SJCRH30 (cell line): ENCODE measurements at regions not wholly inside any gene's neighbourhood (a gene's known extent, or its start where the extent isn't known, plus 50 kb on each side); places are given as distances from the start of the nearest gene placed in this dataset.
A peak's percentile ranks its signal among the peaks of the same experiment; 100 is the strongest.
"Not testable (repeated sequence)": the region's sequence is repeated elsewhere in the genome, so short reads cannot be mapped to it uniquely, and the experiment has no call there.

Experiments used
- DNase-seq, 2 experiments: peaks; one replicate each; pipeline ENCODE4 v3.0.0-alpha.2; 2015 to 2020
- H3K27ac ChIP-seq: fragments of 250-450 bp; sonication (Bioruptor Pico); 2 replicates; pipeline ENCODE4 v1.5.1; 2020; ENCODE audit warnings: mild to moderate bottlenecking, moderate library complexity
- H3K27me3 ChIP-seq: fragments of 250-450 bp; sonication (Bioruptor Pico); 2 replicates; pipeline ENCODE4 v1.5.1; 2020; ENCODE audit warnings: mild to moderate bottlenecking, moderate library complexity
- H3K36me3 ChIP-seq: fragments of 250-450 bp; sonication (Bioruptor Pico); 2 replicates; pipeline ENCODE4 v1.5.1; 2020; ENCODE audit warnings: mild to moderate bottlenecking, moderate library complexity
- H3K4me1 ChIP-seq: fragments of 250-450 bp; sonication (Bioruptor Pico); 2 replicates; pipeline ENCODE4 v1.5.1; 2020; ENCODE audit warnings: mild to moderate bottlenecking, moderate library complexity
- H3K4me3 ChIP-seq: fragments of 250-450 bp; sonication (Bioruptor Pico); 2 replicates; pipeline ENCODE4 v1.5.1; 2020; ENCODE audit warnings: mild to moderate bottlenecking, moderate library complexity
- H3K9me3 ChIP-seq: fragments of 250-450 bp; sonication (Bioruptor Pico); replicated peaks from 2 replicates; pipeline ENCODE4 v1.5.1; 2020; ENCODE audit warnings: mild to moderate bottlenecking, moderate library complexity

DNA sequence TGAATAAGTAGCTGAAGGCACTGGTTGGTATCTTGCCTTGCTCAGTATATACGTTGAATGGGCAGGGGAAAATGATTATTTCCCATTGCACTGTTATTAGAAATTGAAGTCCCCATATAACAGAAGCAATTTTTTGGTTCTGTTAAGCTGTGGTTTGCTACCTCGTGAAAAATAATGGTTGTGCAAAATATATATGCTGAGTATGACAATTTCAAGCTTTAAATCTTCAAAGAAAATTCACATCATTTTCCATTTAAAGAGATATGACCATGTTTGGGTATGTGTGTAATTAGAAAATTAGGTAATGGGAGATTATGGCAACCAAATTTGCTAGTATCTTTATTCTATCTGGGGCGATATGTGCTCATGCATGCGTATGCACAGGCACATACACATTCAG lies 139.8 kb downstream of the DMAC1 start:
- Histone ChIP-seq H3K27ac (no peak overlapping the region), H3K36me3 (no peaks in the 10 kb centered on the region), H3K4me1 (peaks cover 3% of the 10 kb centered on the region; the same call in 1 of the 2 replicates), H3K27me3 (no peaks in the 10 kb centered on the region), H3K9me3 (no peaks in the 10 kb centered on the region), H3K4me3 (no peak overlapping the region)
- DNase-seq = no peak

DNA sequence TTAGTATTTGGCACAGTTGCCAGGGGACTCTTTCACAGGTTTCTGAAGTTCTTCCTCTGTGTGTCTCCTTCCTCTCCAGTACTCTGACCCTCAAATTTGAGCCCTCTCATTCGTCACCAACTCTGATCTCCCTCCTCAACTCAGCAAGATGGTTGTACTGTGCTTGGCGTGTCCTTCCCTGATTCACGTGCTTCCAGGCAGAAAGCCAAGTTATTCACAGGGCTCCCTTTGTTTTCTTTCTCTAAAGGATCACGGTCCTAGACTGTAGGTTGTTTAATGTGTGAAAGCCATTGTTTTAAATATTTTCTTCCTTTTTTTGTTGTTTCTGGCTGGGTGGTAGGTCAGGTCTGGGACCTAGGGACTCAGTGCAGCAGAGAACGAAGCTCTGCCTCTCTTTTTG lies 142.9 kb downstream of the DMAC1 start:
- Histone ChIP-seq H3K27ac (no peak overlapping the region), H3K9me3 (no peaks in the 10 kb centered on the region), H3K4me1 (peaks cover 3% of the 10 kb centered on the region; the same call in 1 of the 2 replicates), H3K27me3 (no peaks in the 10 kb centered on the region), H3K4me3 (no peak overlapping the region), H3K36me3 (no peaks in the 10 kb centered on the region)
- DNase-seq = peak; percentile 20 to 62

DNA sequence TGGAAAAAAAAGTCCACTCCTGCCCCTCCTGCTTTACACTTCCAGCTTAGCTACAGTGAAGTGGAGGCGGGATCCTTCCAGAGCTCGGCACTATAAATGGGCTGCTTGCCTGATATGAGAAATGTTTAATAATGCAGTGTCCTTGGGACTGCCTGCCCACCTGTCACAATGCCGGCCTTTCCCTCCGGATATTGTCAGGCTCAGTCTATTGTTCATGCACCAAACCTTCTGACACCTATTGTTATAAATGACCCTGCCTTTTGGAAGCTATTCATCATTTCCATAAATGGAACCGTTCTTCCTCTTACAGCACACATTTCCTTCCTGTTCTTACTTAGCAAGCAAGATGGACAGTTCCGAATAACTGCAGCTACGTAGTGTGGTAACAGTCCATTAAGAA lies 146.3 kb downstream of the DMAC1 start:
- Histone ChIP-seq H3K27me3 (no peaks in the 10 kb centered on the region), H3K4me3 (no peak overlapping the region), H3K27ac (no peak overlapping the region), H3K4me1 (peaks cover 3% of the 10 kb centered on the region; the same call in 1 of the 2 replicates), H3K9me3 (no peaks in the 10 kb centered on the region), H3K36me3 (no peaks in the 10 kb centered on the region)
- DNase-seq = no peak

DNA sequence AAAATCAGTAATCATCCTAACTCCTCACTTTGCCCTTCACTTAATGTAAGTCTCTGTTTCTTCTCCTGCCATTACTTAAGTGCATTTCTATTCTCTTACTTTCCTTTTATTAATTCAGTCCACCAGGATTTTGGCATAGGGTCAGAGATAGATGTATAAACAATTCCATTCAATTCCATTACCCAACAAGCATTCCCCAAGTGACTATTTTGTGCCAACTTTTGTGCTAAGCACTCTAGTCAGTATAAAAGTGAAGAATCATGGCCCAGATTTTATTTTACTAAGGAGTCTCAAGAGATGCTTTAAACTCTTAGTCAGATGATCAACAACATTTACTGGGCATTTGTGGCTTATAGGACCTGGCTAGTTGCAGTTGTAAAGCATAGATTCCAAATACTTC lies 159.3 kb downstream of the DMAC1 start:
- Histone ChIP-seq H3K36me3 (no peaks in the 10 kb centered on the region), H3K27me3 (no peaks in the 10 kb centered on the region), H3K9me3 (no peaks in the 10 kb centered on the region), H3K27ac (no peak overlapping the region), H3K4me1 (no peaks in the 10 kb centered on the region), H3K4me3 (no peak overlapping the region)
- DNase-seq = no peak

DNA sequence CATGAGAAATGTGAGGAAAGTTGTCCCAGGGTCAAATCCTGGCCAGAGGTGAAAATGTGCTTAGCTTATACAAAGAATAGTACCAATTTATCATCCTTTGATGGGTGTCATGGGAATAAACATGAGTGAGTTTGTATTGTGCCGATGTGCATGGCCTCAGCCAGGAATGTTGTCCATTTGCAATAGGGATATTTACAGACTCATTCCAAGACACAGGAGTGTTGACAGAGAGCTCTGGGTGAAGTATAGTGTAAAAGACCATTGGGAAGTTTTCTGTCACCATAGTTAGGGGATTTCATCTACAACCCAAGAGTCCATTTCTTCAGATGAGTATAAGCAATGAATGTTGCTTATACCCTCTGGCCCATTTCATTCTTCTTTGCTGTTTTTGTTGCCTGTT lies 160.1 kb downstream of the DMAC1 start:
- no peak for DNase-seq
- H3K36me3 ChIP-seq = no peaks in the 10 kb centered on the region
- no peaks in the 10 kb centered on the region for H3K27me3 ChIP-seq
- no peaks in the 10 kb centered on the region for H3K9me3 ChIP-seq
- H3K4me3 ChIP-seq = no peak overlapping the region
- H3K4me1 ChIP-seq = no peaks in the 10 kb centered on the region
- H3K27ac ChIP-seq = no peak overlapping the region

DNA sequence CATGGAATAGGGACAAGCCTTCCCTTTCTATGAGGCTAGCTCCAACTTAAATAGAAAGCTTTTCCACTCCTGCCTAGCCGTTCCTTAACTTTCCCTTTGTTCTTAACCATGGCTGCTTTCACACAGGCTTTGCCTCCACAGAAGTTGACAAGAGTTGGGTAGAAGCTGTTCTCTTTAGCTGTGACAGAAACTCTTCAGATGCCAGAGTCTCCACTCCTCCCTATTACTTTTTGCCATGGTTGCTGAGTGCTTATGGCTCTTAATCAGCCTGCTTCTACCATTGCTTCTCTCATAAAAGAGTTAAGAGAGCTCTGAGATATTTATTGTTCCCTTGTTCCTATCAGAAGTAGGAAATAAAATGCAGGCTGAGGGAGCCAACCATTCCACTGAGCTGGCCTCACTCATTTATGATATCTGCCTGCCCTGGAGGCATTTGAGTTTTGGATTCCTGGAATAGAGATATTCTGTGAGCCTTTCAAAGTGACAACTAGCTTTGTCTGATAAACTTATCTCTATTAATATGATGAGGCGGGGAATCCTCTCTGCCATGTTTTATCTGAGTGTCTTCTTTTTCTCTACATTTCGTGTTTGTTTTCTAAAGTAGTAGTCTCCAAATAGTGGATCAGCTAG lies 162.6 kb downstream of the DMAC1 start:
- Histone ChIP-seq H3K27me3 (no peaks in the 10 kb centered on the region), H3K36me3 (no peaks in the 10 kb centered on the region), H3K4me1 (no peaks in the 10 kb centered on the region), H3K4me3 (no peak overlapping the region), H3K9me3 (no peaks in the 10 kb centered on the region), H3K27ac (no peak overlapping the region)
- DNase-seq = no peak

DNA sequence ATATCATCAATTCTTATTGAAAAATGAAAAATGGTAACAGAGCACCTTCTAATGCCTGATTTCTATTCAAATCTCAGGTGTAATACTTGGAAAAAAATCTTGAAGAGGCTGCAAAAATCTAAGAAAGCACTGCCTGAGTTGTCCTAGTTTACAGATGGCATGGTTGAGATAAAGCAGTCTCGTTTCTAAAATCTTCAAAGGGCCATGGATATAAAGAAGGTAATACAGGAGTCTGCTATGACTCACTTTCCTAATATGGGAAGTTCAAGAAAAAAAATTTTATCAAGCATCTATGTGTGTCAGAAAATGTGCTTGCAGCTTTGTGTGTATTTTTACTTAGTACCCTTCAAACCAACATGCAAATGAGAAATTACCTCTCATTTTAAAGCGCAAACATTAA lies 163.3 kb downstream of the DMAC1 start:
- Histone ChIP-seq H3K36me3 (no peaks in the 10 kb centered on the region), H3K27me3 (no peaks in the 10 kb centered on the region), H3K4me1 (no peaks in the 10 kb centered on the region), H3K27ac (no peak overlapping the region), H3K4me3 (no peak overlapping the region), H3K9me3 (no peaks in the 10 kb centered on the region)
- no peak for DNase-seq

DNA sequence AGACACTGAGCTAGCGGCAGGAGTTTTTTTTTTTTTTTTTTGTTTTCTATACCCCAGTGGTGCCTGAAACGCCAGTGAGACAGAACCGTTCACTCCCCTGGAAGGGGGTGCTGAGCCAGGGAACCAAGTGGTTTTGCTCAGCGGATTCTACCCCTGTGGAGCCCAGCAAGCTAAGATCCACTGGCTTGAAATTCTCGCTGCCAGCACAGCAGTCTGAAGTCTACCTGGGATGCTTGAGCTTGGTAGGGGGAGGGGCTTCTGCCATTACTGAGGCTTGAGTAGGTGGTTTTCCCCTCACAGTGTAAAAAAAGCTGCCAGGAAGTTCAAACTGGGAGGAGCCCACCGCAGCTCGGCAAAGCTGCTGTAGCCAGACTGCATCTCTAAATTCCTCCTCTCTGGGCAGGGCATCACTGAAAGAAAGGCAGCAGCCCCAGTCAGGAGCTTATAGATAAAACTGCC lies 173.0 kb downstream of the DMAC1 start:
- not testable (repeated sequence) for H3K4me3 ChIP-seq, H3K27me3 ChIP-seq, H3K36me3 ChIP-seq, DNase-seq, H3K4me1 ChIP-seq, H3K9me3 ChIP-seq, H3K27ac ChIP-seq

DNA sequence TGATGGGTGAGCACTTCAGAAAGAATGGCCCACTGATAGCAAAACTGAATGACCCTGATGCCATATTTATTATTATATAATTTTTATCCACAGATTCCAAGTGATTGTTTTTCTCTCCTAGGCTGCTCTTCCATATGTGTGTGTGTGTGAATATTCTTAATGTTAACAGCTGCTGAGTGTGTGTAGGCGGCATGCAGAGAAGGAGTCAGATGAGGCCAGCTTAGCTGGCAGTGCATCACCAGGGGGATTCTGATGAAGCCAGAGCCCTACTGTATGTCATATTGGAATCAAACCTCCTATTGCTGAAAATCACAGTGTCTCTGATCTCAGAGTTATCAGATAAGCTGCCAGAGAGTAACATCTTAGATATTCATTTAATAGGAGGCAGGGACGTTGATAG lies 177.1 kb downstream of the DMAC1 start:
- Histone ChIP-seq H3K9me3 (no peaks in the 10 kb centered on the region), H3K36me3 (no peaks in the 10 kb centered on the region), H3K27me3 (no peaks in the 10 kb centered on the region), H3K4me3 (no peak overlapping the region), H3K4me1 (no peaks in the 10 kb centered on the region), H3K27ac (no peak overlapping the region)
- DNase-seq = no peak

DNA sequence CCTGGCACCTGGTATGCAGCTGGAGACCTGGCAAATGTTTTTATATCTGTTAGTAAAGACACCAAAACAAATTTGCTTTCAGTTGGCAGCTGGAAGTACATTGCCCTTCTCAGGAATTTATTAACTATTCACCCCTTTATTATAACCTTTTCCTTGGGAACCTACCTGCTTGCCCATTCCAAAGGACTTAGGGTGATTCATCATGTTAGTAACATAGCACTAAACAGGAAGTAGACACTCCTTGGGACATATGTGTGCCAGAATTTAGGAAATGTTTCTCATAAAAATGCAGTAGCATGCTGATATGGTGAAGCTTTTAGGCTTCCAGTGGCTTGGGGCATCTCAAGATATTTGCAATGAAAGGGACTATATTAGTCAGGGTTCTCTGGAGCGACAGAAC lies 184.2 kb downstream of the DMAC1 start:
- Histone ChIP-seq H3K4me3 (no peak overlapping the region), H3K27me3 (no peaks in the 10 kb centered on the region), H3K9me3 (no peaks in the 10 kb centered on the region), H3K36me3 (no peaks in the 10 kb centered on the region), H3K27ac (no peak overlapping the region), H3K4me1 (no peaks in the 10 kb centered on the region)
- DNase-seq = no peak

DNA sequence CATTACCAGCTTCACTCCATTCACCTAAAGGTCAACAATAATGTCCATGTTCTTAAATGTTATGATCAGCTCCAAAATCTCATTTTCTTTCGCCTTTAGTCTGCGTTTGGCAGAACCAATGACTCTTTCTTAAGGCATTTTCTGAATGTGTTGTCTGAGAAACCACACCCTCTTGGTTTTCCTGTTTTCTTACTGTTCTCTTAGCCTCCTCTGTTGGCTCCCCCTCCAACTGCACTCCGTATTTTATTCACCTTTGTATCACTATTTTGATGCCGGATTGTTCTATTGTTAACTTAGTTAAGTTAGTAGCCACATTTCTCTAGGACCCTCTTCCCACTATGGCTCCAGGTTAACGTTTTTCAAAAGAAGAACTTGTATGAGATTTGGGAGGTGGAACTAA lies 185.6 kb downstream of the DMAC1 start:
- H3K4me1 ChIP-seq = no peaks in the 10 kb centered on the region
- H3K27me3 ChIP-seq = no peaks in the 10 kb centered on the region
- H3K36me3 ChIP-seq = no peaks in the 10 kb centered on the region
- H3K4me3 ChIP-seq = no peak overlapping the region
- DNase-seq = no peak
- no peaks in the 10 kb centered on the region for H3K9me3 ChIP-seq
- no peak overlapping the region for H3K27ac ChIP-seq

DNA sequence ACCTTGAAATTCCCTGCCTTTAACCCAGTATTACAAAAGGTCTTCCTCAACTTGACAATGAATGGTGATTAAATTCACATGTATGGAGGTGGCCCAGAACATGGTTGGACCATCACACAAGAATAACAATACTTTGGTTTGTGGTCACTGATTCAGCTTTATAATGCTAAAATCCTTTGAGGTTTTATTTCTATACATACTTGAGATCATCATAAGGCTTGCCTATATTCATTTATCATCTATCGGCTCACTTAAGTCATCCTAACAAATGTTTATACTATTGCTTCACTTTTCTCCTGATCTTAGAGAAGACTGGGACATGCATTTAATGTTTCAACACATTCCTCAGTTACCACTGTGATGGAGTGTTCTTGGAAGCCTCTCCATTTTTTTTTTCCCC lies 191.3 kb downstream of the DMAC1 start:
- H3K4me1 ChIP-seq = no peaks in the 10 kb centered on the region
- H3K27ac ChIP-seq = no peak overlapping the region
- no peaks in the 10 kb centered on the region for H3K9me3 ChIP-seq
- H3K27me3 ChIP-seq = no peaks in the 10 kb centered on the region
- H3K4me3 ChIP-seq = no peak overlapping the region
- no peak for DNase-seq
- H3K36me3 ChIP-seq = no peaks in the 10 kb centered on the region

DNA sequence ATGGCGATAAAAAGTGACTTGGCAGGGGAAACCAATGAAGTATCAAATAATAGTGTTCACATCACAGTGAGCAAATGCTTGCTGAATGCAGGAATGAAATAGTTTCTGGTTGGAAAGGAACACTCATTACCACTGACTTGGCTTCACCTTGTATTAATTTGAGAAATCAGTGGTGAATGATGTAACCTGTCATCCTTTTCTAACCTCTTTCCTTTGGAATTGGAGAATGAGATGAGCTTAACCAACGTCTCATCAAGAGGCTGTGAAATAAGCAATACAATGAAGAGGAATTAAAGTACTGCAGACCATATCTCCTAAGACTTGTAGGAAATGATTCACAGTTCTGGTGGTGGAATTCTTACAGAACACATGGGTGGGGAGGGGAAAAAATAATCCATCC lies 192.2 kb downstream of the DMAC1 start:
- Histone ChIP-seq H3K4me3 (no peak overlapping the region), H3K36me3 (no peaks in the 10 kb centered on the region), H3K4me1 (no peaks in the 10 kb centered on the region), H3K27ac (no peak overlapping the region), H3K9me3 (no peaks in the 10 kb centered on the region), H3K27me3 (no peaks in the 10 kb centered on the region)
- DNase-seq = no peak

DNA sequence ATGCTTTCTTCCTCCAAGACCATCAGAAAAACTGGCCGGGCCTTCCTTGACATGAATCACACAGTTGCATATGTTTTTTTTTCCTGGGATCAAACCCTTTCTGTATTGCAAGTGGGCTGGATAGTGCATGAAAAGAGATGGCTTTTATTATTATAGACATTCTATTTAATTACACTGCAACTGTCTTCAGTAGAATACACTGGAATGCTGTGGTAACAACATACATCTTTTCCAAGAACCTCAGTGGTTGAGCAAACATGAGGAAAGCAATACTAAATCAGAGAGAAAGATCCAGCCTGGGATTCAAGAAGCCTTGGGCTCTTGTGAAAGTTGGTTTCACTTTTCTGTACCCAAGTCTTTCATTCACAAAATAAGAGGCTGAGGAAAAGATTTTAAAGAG lies 193.0 kb downstream of the DMAC1 start:
- Histone ChIP-seq H3K9me3 (no peaks in the 10 kb centered on the region), H3K4me3 (no peak overlapping the region), H3K27me3 (no peaks in the 10 kb centered on the region), H3K4me1 (no peaks in the 10 kb centered on the region), H3K27ac (no peak overlapping the region), H3K36me3 (no peaks in the 10 kb centered on the region)
- DNase-seq = no peak

DNA sequence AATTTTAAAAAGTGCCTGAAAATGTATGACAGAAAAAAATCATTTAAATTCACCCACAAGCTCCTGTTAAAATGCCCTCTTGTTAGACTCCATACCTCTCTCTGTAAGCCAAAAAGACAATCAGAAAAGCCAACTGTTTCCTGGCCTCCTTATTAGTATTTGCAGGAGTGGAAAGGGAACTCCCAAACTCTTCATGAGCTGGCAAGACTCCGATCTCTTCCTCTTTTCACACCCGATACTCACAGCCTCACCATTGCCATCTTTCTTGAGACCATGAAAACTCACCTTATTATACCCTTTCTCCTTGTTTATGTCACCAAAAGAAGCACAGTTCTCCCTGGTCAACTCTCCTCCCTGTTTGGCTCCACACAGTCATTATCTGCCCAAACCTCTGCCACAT lies 197.8 kb downstream of the DMAC1 start:
- no peak overlapping the region for H3K4me3 ChIP-seq
- no peaks in the 10 kb centered on the region for H3K36me3 ChIP-seq
- DNase-seq = no peak
- H3K27me3 ChIP-seq = no peaks in the 10 kb centered on the region
- no peak overlapping the region for H3K27ac ChIP-seq
- H3K9me3 ChIP-seq = no peaks in the 10 kb centered on the region
- no peaks in the 10 kb centered on the region for H3K4me1 ChIP-seq

DNA sequence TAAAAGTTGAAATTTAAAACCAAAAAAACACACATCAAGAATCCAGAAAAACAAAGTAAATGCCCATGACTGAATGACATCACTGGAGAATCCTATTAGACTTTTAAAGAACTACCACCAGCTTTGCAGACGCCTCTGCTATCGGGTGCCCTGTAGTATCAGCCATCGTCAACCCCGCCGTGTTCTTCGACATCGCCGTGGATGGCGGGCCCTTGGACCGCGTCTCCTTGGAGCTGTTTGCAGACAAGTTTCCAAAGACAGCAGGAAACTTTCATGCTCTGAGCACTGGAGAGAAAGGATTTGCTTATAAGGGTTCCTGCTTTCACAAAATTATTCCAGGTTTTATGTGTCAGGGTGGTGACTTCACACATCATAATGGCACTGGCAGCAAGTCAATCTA lies 201.9 kb downstream of the DMAC1 start:
- no peak overlapping the region for H3K27ac ChIP-seq
- H3K27me3 ChIP-seq = no peaks in the 10 kb centered on the region
- no peak overlapping the region for H3K4me3 ChIP-seq
- no peaks in the 10 kb centered on the region for H3K9me3 ChIP-seq
- DNase-seq = no peak
- no peaks in the 10 kb centered on the region for H3K4me1 ChIP-seq
- no peaks in the 10 kb centered on the region for H3K36me3 ChIP-seq
